Jurkat, Clone E6-1 (cell line): ENCODE measurements at regions not wholly inside any gene's neighbourhood (a gene's known extent, or its start where the extent isn't known, plus 50 kb on each side); places are given as distances from the start of the nearest gene placed in this dataset.

Experiments
- DNase-seq: peaks from one replicate; pipeline ENCODE4 v3.0.0-alpha.2; 2011; ENCODE audit warnings: low read depth, low spot score
- H3K4me3 ChIP-seq: 2 replicates; pipeline ENCODE4 v1.5.1; 2011; ENCODE audit warnings: mild to moderate bottlenecking, low read length, control low read depth, moderate library complexity

DNA sequence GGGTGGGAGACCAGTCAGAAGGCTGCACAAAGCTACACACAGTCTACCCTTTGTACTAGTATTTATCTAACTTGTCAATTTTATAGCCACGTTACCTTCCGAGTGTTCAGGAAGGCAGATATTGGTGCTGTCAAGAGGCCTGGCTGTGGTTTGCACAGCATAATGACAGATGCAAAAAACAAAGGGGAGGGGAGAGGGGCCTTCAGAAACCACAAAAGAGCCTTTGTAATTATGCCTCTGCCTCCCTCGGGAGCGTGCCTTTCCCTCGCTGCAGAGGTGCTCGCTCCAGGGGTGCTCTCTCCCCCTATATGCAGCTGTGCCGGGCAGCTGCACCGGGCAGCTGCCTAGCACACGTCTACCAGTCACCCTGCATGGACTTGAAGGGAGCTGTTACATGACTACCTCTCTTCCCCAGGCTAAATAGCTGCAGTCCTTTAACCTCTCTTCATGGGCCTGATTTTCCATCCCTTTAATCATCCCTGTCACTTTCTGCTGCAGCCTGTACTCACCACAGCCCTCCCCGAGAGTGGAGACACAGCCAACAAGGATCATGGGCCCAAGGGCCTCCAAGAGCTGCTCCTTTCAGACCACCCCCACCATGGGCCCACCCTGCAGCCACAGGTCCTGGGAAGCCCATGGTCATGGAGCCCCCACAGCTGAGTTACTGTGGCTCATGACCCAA, 168.4 kb upstream of the PKDCC start:
- DNase-seq = peak; percentile 20
- H3K4me3 ChIP-seq = no peak overlapping the region

DNA sequence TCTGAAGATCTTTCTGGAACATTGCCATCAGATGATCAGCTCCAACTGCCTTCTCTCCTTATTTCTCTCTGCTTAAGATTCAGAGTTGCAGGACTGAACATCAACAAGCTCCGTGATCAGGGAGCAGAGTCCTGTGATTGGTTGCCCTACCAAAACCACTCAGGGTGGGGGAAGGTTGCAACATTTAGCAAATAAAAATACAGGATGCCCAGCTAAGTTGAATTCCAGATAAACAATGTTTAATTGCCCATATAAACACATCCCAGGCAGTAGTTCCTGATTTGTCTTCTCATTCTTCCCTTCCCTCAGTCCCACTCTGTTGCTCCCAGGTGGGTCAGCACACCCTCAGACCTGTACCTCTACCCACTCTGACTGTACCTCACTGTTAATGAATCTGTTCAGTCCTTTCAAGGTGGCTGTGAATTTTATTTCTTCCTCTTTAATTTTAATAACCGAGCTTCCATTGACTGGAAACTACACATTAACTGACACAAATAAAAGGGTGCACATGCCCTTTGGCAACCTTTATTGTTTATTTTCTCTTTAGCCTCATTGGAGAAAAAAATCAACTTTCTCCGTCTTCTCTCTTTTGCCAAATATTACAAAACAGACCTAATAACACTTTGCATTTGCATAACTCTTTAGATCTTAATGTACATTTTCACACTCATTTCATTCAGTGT, 167.1 kb upstream of the PKDCC start:
- no peak overlapping the region for H3K4me3 ChIP-seq

DNA sequence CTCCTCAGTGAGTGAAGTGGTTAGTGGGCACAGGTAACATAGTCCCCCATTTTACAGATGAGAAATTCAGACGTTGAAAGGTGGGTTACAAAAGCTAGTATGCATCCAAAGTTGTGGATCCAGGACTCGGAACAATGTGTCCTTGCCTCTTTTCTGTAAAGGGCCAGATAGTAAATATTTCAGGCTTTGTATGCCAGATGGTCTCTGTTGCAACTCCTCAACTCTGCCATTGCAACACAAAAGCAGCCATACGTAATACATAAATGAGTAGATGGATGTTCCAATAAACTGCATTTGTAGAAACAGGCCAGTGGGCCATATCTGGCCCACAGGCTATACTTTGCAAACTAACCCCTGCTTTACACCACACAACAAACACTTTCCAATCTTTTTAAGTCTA, 166.6 kb upstream of the PKDCC start:
- no peak for DNase-seq
- H3K4me3 ChIP-seq = no peak overlapping the region

More for the DNA sequence above, 167.1 kb upstream of the PKDCC start:
- no peak for DNase-seq

DNA sequence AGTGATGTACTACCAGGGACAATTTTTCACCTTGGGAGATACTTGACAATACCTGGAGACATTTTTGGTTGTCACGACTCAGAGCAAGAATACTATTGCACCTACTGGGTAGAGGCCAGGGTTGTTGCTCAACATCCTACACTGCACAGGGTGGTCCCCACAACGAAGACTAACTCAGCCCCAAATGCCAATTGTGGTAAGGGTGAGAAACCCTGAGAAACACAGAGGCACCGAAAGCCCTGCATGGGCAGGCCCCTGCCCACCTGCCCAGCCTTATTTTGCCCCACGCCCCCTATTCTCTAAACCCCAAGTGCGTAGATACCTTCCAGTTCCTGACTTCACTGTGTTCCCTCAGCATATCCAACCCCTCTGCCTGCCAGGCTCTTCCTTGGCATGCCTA, 163.1 kb upstream of the PKDCC start:
- no peak overlapping the region for H3K4me3 ChIP-seq
- DNase-seq = no peak

DNA sequence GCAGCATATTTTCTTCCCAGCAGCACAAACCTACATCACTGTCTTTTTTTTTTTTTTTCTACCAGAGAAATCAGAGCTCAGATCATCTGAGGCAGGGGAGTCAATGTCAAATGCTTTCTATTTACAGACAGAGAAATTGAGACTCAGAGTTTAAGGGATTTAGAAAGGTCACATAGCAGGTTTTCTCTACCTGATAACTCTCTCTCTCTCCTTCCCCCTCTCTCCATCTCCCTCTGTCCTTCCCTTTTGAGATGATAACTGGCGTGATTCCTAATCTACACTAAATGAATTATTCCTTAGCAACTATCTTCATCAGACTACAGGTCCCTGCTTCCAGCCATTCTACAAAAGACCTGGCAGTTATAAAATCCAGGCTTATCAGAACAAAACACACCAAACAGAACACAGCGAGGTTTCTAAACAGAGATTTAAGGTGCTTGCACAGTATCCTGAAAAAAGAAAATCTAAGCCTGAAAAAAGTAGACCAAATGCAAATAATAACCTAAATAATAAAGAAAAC, 161.6 kb upstream of the PKDCC start:
- no peak overlapping the region for H3K4me3 ChIP-seq
- no peak for DNase-seq

DNA sequence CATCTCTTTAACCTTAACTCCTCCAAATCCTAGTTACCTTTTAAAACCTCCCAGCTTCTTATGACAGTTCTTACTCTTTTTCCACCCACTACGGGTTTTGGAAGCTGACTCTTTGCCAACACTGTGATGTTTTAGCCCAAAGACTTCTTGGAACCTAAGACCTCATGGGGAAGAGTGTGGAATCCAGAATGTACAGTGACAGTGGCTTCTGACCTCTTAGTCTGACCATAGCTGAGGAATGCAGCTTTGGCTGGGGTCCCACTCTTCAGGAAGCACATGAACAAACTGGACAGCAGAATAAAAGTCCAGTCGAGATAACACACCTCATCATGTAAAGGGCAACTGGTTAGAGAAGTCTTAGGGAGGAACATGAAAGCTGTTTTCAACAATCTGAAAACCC, 161.1 kb upstream of the PKDCC start:
- no peak overlapping the region for H3K4me3 ChIP-seq
- no peak for DNase-seq

DNA sequence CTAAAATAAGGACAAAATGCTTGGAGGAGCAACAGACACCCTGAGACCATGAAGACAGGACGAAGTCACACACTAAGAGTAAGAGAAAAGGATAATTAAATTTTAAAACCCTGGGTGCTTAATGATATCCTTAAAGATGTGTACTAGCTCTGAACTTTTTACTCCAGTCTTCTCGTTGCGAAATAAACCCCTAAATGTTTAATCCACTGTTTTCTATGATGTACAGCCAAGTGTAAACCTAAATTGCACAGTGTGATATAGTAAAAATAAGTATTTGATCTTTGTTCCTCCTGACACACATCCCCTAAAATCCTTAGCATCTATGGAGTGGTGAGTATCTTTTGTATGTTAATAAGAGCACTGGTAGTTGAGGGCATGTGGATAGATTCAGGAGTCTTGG, 157.5 kb upstream of the PKDCC start:
- H3K4me3 ChIP-seq = no peak overlapping the region
- no peak for DNase-seq

DNA sequence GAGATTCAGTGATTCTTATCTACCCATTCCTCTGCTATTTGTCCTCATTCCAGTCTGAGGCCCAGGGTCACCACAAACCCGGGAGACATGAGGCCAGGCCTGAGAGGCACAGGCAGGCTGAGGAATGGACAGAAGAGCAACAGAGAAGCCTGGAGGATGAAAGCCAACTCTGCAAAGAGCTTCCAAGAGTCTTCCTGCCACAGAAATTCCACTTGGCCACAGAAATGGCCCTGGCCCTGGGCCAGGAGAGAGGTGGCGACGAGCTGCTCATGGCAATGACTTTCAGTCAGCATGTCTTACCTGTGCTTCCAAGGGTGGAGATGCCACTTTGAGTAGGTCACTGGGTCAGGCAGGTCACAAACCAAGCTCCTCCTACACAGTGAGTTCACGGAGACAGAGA, 155.3 kb upstream of the PKDCC start:
- DNase-seq = no peak
- no peak overlapping the region for H3K4me3 ChIP-seq

DNA sequence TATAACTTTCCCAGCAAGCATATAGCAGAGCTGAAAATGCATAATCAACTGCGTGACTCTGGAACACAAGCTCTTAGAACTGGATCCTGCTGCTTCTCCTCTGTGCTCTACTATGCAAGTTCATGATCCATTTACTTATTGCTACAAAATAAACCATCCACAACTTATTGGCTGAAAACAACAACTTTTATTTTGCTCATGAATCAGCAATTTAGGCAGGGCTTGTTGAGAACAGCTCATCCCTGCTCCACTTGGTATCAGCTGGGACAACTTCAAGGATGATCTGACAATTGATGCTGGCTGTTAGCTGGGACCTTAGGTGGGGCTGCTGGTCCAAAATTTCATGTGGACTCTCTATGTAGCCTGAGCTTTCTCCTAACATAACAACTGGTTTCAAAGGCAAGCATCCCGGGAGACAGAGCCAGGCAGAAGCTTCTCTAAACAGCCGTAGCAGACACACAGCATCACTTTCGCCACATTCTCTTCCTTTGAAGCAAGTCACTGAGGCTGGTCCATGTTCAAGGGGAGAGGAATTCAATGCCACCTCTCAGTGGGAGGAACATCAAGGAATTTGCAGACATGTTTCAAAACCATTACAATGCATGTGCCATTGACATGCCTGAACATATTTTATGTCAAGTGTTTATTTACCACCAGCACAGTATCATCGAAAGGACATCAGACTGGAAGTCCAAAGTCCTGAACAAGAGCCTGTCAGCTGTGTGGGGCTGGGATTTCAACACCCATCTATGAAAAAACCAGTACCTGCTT, 153.1 kb upstream of the PKDCC start:
- DNase-seq = no peak
- no peak overlapping the region for H3K4me3 ChIP-seq

DNA sequence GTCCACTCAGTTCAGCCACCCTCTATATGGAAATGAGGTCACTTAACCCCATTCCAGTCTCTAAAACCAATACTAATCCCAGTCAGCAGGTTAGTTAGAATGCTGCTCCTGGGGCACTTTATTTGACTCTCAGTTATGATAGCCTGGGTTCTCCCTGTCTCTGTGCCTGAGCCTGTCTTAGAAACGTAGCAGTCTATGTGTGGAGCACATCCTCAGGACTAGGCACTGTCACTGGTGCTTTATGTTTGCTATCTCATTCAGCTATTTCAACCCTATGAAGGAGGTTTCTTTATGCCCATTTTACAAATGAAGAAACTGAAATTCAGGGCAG, 152.5 kb upstream of the PKDCC start:
- H3K4me3 ChIP-seq = no peak overlapping the region
- no peak for DNase-seq

DNA sequence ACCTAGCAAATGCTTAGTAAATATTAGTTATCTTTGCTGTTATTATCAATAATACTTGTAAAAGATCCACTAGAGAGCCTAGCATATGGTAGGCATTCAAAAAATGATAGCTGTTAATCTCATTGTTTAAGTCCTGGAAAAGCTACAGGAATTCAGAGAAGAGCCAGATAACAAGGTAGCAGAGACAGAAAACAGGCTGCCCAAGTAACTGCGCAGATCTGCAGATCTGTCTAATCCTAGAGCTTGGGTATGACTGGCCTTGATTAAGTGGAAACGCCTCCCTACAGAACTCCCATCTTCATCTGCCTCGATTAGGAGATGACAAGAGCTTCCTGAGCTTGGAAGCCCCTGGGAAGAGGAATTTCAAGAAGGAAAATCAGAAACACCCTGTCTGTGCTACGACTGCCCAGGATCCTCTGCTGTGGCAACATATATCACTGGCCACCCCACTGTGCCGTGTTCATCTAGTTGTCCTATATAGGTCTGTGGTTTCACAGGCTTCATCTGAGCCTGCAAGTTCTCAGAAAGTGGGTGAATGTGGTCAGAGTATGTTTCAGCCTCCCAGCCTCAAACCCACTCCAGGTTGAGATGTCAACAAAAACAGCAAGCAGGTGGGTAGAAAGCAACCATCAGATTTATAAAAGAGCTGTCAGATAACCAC, 151.5 kb upstream of the PKDCC start:
- H3K4me3 ChIP-seq = no peak overlapping the region
- no peak for DNase-seq

DNA sequence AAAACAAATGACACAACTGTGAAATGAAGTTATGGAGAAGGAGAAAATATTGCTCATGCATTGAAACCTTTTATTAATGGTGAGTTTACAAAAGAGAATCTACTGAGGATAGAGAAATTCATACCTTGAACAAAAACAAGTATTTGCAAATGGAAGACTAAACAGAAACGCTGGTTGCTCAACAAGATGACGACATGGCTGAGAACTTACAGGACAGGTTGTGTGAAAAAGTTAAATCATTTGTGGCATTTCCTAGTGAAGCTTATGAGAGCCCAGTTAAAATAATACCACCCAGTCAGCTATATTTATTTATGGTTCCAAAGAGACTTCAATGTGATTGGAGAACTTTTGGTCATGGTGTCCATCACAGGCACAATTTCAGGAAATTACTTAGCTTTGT, 148.6 kb upstream of the PKDCC start:
- DNase-seq = no peak
- no peak overlapping the region for H3K4me3 ChIP-seq

DNA sequence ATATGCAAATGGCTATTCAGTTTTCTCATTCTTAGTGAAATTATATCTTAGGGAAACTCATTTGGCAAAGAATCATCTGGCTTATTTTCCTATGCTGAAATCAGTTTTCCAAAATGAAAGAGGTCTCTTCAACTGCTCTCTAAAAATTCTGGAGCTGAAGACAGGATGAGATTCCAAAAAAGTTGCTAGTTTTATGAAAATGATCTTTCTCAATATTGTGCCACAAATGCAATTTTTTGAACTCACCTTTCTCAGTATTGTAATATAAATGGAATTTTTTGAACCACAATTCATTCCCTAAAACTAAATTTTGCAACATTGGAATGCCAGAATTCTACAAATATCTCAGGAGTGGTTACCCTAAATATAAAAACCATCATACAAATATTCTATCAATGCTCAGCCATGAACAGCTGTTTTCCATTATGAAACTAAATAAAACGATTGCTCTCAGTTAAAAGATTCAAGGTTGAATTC, 147.7 kb upstream of the PKDCC start:
- DNase-seq = no peak

DNA sequence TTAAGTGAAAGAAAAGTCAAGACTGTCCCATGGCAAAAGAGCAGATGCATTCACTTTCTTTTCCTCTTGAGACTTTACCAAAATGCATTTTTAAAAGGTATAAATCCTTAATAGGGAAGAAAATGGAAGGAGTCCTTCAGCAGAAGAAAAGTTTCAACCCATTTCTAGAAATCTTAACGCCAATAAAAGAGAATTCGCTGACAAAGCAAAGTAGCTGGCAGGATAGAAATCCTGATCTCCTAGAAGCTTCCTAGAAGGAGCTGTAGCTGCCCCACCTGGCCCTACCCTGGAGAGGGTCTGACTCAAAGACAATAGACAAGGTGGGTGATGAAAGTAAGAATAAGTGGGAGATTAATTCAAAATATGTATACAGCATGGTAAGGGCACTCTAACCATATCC, 144.9 kb upstream of the PKDCC start:
- H3K4me3 ChIP-seq = no peak overlapping the region

More for the DNA sequence above, 147.7 kb upstream of the PKDCC start:
- H3K4me3 ChIP-seq = no peak overlapping the region

DNA sequence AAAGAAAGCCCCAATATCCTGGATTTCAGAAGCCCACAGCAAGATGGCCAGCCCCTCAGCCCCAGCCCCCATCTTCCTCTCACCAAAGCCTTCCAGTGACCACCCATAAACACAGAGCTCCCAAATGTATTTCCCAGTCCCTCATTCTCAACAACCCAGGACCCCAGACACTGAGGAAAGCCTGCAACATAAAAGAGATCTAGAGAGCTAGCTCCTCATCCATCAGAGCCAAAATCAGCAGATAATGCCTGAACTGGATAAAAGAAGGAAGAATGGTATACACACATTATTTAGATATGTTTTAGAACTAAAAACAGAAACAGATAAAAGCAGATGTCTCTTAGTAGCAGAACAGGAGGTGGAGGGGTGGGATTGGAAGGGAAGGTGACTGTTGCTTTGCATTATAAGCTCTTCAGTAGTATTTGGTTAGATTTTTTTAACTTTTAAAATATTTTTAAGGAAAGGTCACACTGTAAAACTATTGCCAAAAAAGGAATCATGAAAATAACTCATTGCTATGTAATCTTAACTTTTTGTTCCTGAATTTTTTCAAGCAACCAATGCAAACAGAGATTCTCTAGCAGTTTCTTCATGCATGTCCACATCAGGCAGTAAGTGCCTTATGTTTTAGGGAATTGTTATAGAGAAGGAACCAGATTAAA, 144.2 kb upstream of the PKDCC start:
- no peak overlapping the region for H3K4me3 ChIP-seq
- DNase-seq = no peak

More for the DNA sequence above, 144.9 kb upstream of the PKDCC start:
- no peak for DNase-seq

DNA sequence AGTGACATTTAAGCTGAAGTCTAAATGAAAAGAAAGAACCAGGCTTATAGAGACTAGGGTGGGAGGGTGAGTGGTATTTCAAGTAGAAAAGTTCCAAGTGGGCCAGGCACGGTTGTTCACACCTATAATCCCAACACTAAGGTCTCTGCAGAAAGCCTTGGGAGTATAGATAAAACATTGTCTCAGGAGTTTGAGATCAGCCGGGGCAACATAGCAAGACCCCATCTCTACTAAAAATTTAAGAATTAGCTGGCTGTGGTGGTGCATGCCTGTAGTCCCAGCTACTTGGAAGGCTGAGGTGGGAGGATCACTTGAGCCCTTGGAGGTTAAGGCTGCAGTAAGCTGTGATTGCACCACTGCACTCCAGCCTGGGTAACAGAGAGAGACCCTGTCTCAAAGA, 143.4 kb upstream of the PKDCC start:
- no peak overlapping the region for H3K4me3 ChIP-seq
- DNase-seq = no peak

DNA sequence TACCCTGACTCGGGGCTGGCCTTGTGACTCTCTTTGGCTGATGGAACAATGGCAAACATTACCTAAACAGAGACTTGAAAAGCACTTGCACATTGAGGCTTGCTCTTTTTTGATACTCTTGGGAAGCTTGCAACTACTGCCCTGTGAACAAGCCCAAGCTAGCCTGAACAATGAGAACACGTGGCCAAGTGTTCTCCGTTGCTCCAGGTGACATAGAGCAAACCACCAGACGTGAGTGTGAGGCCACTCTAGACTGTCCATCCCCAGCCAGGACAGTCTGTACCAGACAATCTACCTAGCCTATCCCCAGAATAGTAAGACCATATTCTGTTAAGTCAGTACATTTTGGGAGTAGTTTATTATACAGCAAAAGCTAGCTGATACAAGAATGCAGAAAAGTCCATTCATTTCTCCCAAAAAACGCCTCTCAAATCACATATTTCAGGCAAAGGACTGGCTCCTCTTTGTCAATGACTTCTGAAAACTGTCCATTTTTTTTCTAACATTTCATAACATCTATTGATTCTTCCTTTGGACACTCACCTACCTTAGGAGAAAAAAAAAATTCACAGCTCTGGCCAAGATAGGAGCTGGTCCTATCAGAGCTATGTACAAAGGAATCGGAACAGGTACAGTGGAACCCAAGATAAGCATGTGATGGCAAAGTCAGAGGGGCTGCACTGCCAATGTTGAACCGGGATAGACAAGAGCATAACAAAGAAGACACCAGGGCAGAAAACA, 142.1 kb upstream of the PKDCC start:
- no peak overlapping the region for H3K4me3 ChIP-seq

DNA sequence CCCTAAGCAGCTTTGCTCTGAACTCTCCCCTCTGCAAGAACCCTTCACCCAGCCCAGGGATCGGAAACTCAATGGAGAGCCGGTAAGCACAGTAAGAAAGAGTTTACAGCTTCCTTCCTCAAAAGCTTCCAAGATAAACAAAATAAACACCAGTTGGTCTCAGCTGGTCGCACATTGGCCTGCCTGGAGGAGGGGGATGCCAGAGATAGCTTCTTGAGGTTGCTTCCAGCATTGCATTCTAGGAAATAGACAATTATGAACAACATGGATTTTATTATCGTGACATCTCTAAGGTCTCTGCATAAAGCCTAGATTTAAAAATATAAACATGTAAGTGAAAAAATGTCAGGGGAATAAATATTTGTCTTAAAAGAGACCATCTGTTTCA, 141.5 kb upstream of the PKDCC start:
- no peak for DNase-seq
- no peak overlapping the region for H3K4me3 ChIP-seq

More for the DNA sequence above, 142.1 kb upstream of the PKDCC start:
- DNase-seq = no peak
